SK-N-SH (cell line): ENCODE measurements at regions not wholly inside any gene's neighbourhood (a gene's known extent, or its start where the extent isn't known, plus 50 kb on each side); places are given as distances from the start of the nearest gene placed in this dataset.

Experiments
- CTCF ChIA-PET: fragments of 300-600, 350-600 bp; formaldehyde crosslinking; extraction: SDS; loops from one replicate; lab custom pipeline; 2021; lab: Yijun Ruan, JAX
- POLR2A ChIA-PET: fragments of 350-600 bp; sonication (Branson Sonifier 250); formaldehyde crosslinking; extraction: SDS; loops from one replicate; lab custom pipeline; 2020; ENCODE audit warnings: antibody characterized with exemption, inconsistent platforms; lab: Yijun Ruan, JAX
- DNase-seq: peaks from one replicate; pipeline ENCODE4 v3.0.0; 2012
- H2AFZ ChIP-seq: fragments of 200-600 bp; sonication (generic); 2 replicates; pipeline ENCODE4 v1.8.1; 2016; ENCODE audit warnings: antibody characterized with exemption, mild to moderate bottlenecking, low read depth
- H3F3A ChIP-seq: fragments of 200-600 bp; sonication (generic); replicated peaks from 2 replicates; pipeline ENCODE3; 2016; ENCODE audit warnings: antibody characterized with exemption, mild to moderate bottlenecking; ENCODE audit not compliant: insufficient read depth
- H3K27ac ChIP-seq, 2 experiments: fragments of 200-500 bp in 1 of 2; fragments of 200-600 bp in 1 of 2; sonication (Bioruptor generic) in 1 of 2; sonication (generic), shearing (Covaris generic) in 1 of 2; 2 replicates each; pipeline versions ENCODE4 v1.5.1 to v1.6.1; 2014 to 2016; ENCODE audit warnings: low read depth in 2 of 2, inconsistent platforms in 1 of 2, low read length in 1 of 2, mild to moderate bottlenecking in 1 of 2, mixed read lengths in 1 of 2
- H3K27me3 ChIP-seq: fragments of 200-600 bp; sonication (generic), shearing (Covaris generic); 2 replicates; pipeline ENCODE4 v1.6.1; 2016; ENCODE audit warnings: mixed run types; ENCODE audit not compliant: insufficient read depth
- H3K36me3 ChIP-seq, 2 experiments: fragments of 200-500 bp in 1 of 2; fragments of 200-600 bp in 1 of 2; sonication (Bioruptor generic) in 1 of 2; sonication (generic) in 1 of 2; replicated peaks in 1 of 2; 2 replicates each; pipeline versions ENCODE3 to v1.5.1; 2014 to 2016; ENCODE audit warnings: low read length in 1 of 2, mild to moderate bottlenecking in 1 of 2; ENCODE audit not compliant: insufficient read depth in 2 of 2, control insufficient read depth in 1 of 2
- H3K4me1 ChIP-seq, 2 experiments: fragments of 200-500 bp in 1 of 2; fragments of 200-600 bp in 1 of 2; sonication (Bioruptor generic) in 1 of 2; sonication (generic), shearing (Covaris generic) in 1 of 2; 2 replicates each; pipeline versions ENCODE4 v1.5.1 to v1.6.1; 2014 to 2016; ENCODE audit warnings: low read depth in 1 of 2, low read length in 1 of 2, mixed run types in 1 of 2; ENCODE audit not compliant: insufficient read depth in 2 of 2, control insufficient read depth in 1 of 2
- H3K4me2 ChIP-seq: fragments of 200-600 bp; sonication (generic), shearing (Covaris generic); 2 replicates; pipeline ENCODE4 v1.6.1; 2017; ENCODE audit warnings: mixed run types
- H3K4me3 ChIP-seq, 2 experiments: fragments of 200-500 bp in 1 of 2; fragments of 200-600 bp in 1 of 2; sonication (Bioruptor generic) in 1 of 2; sonication (generic), shearing (Covaris generic) in 1 of 2; 2 replicates each; pipeline versions ENCODE4 v1.5.1 to v1.8.1; 2014 to 2016; ENCODE audit warnings: low read depth in 2 of 2, inconsistent platforms in 1 of 2, low read length in 1 of 2, mild to moderate bottlenecking in 1 of 2, mixed read lengths in 1 of 2, moderate library complexity in 1 of 2
- H3K79me2 ChIP-seq: fragments of 200-600 bp; sonication (generic); 2 replicates; pipeline ENCODE4 v1.8.1; 2017; ENCODE audit warnings: mild to moderate bottlenecking; ENCODE audit not compliant: insufficient read depth
- H3K9ac ChIP-seq: fragments of 200-600 bp; sonication (generic); 2 replicates; pipeline ENCODE4 v1.6.1; 2017; ENCODE audit warnings: mixed run types
- H3K9me2 ChIP-seq: fragments of 200-600 bp; sonication (generic); 2 replicates; pipeline ENCODE4 v1.6.1; 2017; ENCODE audit warnings: mixed run types
- H3K9me3 ChIP-seq: fragments of 200-600 bp; sonication (generic); 2 replicates; pipeline ENCODE4 v1.6.1; 2017; ENCODE audit warnings: mixed run types, mild to moderate bottlenecking, moderate library complexity
- H4K20me1 ChIP-seq: fragments of 200-600 bp; sonication (generic); 2 replicates; pipeline ENCODE4 v1.6.1; 2017; ENCODE audit warnings: mild to moderate bottlenecking, mixed run types; ENCODE audit not compliant: insufficient read depth
- EP300 ChIP-seq, 2 experiments: IDR thresholded peaks; 2 replicates each; pipeline versions ENCODE4 v1.4.0 to v1.6.1; 2012; ENCODE audit warnings: borderline replicate concordance in 1 of 2, low read depth in 1 of 2, low read length in 1 of 2
- EZH2phosphoT487 ChIP-seq: fragments of 200-600 bp; sonication (generic); IDR thresholded peaks from 2 replicates; pipeline ENCODE4 v1.6.1; 2017; ENCODE audit warnings: low read depth, mixed run types, mild to moderate bottlenecking, antibody characterized with exemption, moderate library complexity, borderline replicate concordance
- GABPA ChIP-seq: IDR thresholded peaks from 2 replicates; pipeline ENCODE4 v1.4.0; 2012; ENCODE audit warnings: low read depth, mild to moderate bottlenecking
- GATA2 ChIP-seq: sonication (generic); formaldehyde crosslinking; IDR thresholded peaks from 2 replicates; pipeline ENCODE4 v1.5.0; 2020; ENCODE audit warnings: mild to moderate bottlenecking, missing genetic modification reagents
- JUND ChIP-seq: IDR thresholded peaks from 2 replicates; pipeline ENCODE4 v1.4.0; 2012
- NFIC ChIP-seq: IDR thresholded peaks from 2 replicates; pipeline ENCODE4 v1.4.0; 2012; ENCODE audit warnings: borderline replicate concordance
- RAD21 ChIP-seq: IDR thresholded peaks from 2 replicates; pipeline ENCODE4 v1.6.1; 2012; ENCODE audit warnings: mild to moderate bottlenecking, low read length
- RCOR1 ChIP-seq: fragments of 150-350 bp; IDR thresholded peaks from 2 replicates; pipeline ENCODE4 v1.6.1; 2017; ENCODE audit warnings: antibody characterized with exemption, low read length
- RFX5 ChIP-seq: IDR thresholded peaks from 2 replicates; pipeline ENCODE4 v1.6.1; 2012; ENCODE audit warnings: mild to moderate bottlenecking, improper control_type of control experiment, low read length
- RXRA ChIP-seq: IDR thresholded peaks from 2 replicates; pipeline ENCODE4 v1.4.0; 2012; ENCODE audit warnings: low read depth, mild to moderate bottlenecking, borderline replicate concordance
- SMC3 ChIP-seq: IDR thresholded peaks from 2 replicates; pipeline ENCODE4 v1.6.1; 2012; ENCODE audit warnings: low read depth, low read length, improper control_type of control experiment
- TAF1 ChIP-seq: IDR thresholded peaks from 2 replicates; pipeline ENCODE4 v1.6.1; 2012; ENCODE audit warnings: low read depth, mild to moderate bottlenecking, low read length, moderate library complexity, borderline replicate concordance
- TCF12 ChIP-seq: IDR thresholded peaks from 2 replicates; pipeline ENCODE4 v1.4.0; 2012
- TEAD4 ChIP-seq: IDR thresholded peaks from 2 replicates; pipeline ENCODE4 v1.4.0; 2012; ENCODE audit warnings: mild to moderate bottlenecking, borderline replicate concordance; ENCODE audit not compliant: insufficient read depth
- USF2 ChIP-seq: fragments of 150-350 bp; IDR thresholded peaks from 2 replicates; pipeline ENCODE4 v1.6.1; 2017; ENCODE audit warnings: antibody characterized with exemption, low read length, low read depth, borderline replicate concordance
- WGBS: methylation state at CpG from one replicate; pipeline ENCODE4 v1.1.6; 2017; ENCODE audit warnings: low lambda C conversion rate; 5-methylcytosine and 5-hydroxymethylcytosine counted together
- TF ChIP-seq, protein P1 (sequence below): fragments of 200-600 bp; sonication (generic); IDR thresholded peaks from 2 replicates; pipeline ENCODE4 v1.6.1; 2017; ENCODE audit warnings: antibody characterized with exemption, mild to moderate bottlenecking, moderate library complexity
- TF ChIP-seq, protein P2 (sequence below): fragments of 150-350 bp; IDR thresholded peaks from 2 replicates; pipeline ENCODE4 v1.6.1; 2016; ENCODE audit warnings: mild to moderate bottlenecking, low read depth, low read length
- TF ChIP-seq, protein P3 (sequence below): IDR thresholded peaks from 2 replicates; pipeline ENCODE4 v1.4.0; 2012; ENCODE audit warnings: low read depth, borderline replicate concordance

DNA sequence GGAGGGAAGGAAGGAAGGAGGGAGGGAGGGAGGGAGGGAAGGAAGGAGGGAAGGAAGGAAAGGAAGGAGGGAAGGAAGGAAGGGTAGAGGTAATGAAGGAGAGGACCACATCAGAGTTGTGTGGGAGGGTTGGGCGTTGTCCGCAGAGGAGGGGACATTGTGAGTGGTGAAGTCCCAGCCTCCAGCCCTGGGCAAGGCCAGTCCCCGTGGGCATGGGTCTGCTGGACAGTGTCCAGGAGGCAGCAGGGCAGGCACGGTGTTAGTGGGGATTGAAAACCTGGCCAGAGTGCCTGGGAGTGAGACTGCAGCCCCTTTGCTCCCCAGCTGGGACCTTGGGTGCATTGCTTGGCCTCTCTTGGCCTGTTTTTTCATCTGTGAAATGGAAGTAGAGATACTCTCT is 1462.3 kb downstream of the BRD1 start:
- no peak for DNase-seq
- Histone ChIP-seq H3K4me2 (no peak overlapping the region), H3K4me3 (no peak overlapping the region), H3K4me1 (no peaks in the 10 kb centered on the region), H4K20me1 (no peaks in the 10 kb centered on the region), H2AFZ (no peak overlapping the region), H3K9ac (no peak overlapping the region), H3F3A (no peaks in the 10 kb centered on the region), H3K27me3 (no peaks in the 10 kb centered on the region), H3K79me2 (no peaks in the 10 kb centered on the region), H3K9me3 (no peaks in the 10 kb centered on the region), H3K36me3 (no peaks in the 10 kb centered on the region), H3K27ac (no peak overlapping the region), H3K9me2 (no peaks in the 10 kb centered on the region)
- WGBS = 39% methylated on average over 2 of the region's 4 CpGs
- CTCF ChIA-PET = no interaction called here
- POLR2A ChIA-PET = no interaction called here
- TF ChIP-seq RCOR1 (no peak), GABPA (no peak), USF2 (no peak), RAD21 (no peak), TCF12 (no peak), TEAD4 (no peak)
- TF ChIP-seq, protein P1, sequence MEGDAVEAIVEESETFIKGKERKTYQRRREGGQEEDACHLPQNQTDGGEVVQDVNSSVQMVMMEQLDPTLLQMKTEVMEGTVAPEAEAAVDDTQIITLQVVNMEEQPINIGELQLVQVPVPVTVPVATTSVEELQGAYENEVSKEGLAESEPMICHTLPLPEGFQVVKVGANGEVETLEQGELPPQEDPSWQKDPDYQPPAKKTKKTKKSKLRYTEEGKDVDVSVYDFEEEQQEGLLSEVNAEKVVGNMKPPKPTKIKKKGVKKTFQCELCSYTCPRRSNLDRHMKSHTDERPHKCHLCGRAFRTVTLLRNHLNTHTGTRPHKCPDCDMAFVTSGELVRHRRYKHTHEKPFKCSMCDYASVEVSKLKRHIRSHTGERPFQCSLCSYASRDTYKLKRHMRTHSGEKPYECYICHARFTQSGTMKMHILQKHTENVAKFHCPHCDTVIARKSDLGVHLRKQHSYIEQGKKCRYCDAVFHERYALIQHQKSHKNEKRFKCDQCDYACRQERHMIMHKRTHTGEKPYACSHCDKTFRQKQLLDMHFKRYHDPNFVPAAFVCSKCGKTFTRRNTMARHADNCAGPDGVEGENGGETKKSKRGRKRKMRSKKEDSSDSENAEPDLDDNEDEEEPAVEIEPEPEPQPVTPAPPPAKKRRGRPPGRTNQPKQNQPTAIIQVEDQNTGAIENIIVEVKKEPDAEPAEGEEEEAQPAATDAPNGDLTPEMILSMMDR = no peak
- TF ChIP-seq, protein P2, sequence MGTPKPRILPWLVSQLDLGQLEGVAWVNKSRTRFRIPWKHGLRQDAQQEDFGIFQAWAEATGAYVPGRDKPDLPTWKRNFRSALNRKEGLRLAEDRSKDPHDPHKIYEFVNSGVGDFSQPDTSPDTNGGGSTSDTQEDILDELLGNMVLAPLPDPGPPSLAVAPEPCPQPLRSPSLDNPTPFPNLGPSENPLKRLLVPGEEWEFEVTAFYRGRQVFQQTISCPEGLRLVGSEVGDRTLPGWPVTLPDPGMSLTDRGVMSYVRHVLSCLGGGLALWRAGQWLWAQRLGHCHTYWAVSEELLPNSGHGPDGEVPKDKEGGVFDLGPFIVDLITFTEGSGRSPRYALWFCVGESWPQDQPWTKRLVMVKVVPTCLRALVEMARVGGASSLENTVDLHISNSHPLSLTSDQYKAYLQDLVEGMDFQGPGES = no peak

GRCh38 chr22:48362721-48363404 is 1464.8 kb downstream of the BRD1 start:
- POLR2A ChIA-PET = no interaction called here
- Histone ChIP-seq H3K4me1 (no peaks in the 10 kb centered on the region), H3K9me3 (no peaks in the 10 kb centered on the region)

More at GRCh38 chr22:48362721-48363404, 1464.8 kb downstream of the BRD1 start:
- H3K9me2 ChIP-seq = no peaks in the 10 kb centered on the region
- H4K20me1 ChIP-seq = no peaks in the 10 kb centered on the region
- H3K36me3 ChIP-seq = no peaks in the 10 kb centered on the region
- no peaks in the 10 kb centered on the region for H3F3A ChIP-seq
- no peak for DNase-seq
- H2AFZ ChIP-seq = no peak overlapping the region
- no peaks in the 10 kb centered on the region for H3K79me2 ChIP-seq
- H3K27ac ChIP-seq = no peak overlapping the region
- 22% methylated on average over 13 of the region's 15 CpGs for WGBS
- no peak for TF ChIP-seq EZH2phosphoT487
- no peak for TF ChIP-seq TCF12
- TF ChIP-seq GATA2 (CRISPR knock-in tag) = no peak
- TF ChIP-seq RAD21 = no peak
- no peak for TF ChIP-seq RCOR1
- TF ChIP-seq, protein P3, sequence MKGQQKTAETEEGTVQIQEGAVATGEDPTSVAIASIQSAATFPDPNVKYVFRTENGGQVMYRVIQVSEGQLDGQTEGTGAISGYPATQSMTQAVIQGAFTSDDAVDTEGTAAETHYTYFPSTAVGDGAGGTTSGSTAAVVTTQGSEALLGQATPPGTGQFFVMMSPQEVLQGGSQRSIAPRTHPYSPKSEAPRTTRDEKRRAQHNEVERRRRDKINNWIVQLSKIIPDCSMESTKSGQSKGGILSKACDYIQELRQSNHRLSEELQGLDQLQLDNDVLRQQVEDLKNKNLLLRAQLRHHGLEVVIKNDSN = no peak
- no peak for TF ChIP-seq JUND
- TF ChIP-seq TAF1 = no peak
- TF ChIP-seq RFX5 = no peak
- TF ChIP-seq SMC3 = no peak
- no peak for TF ChIP-seq RXRA
- TF ChIP-seq EP300 (IDR thresholded peaks at IDR 0.05; ENCODE audit: borderline replicate concordance in 1 of 2, low read depth in 1 of 2, low read length in 1 of 2) = no peak
- no peak for TF ChIP-seq NFIC
- no peak overlapping the region for H3K4me2 ChIP-seq
- no peak overlapping the region for H3K4me3 ChIP-seq
- CTCF ChIA-PET = no interaction called here
- H3K27me3 ChIP-seq = no peaks in the 10 kb centered on the region
- H3K9ac ChIP-seq = no peak overlapping the region
